LNCAP (cell line): ENCODE measurements at regions not wholly inside any gene's neighbourhood (a gene's known extent, or its start where the extent isn't known, plus 50 kb on each side); places are given as distances from the start of the nearest gene placed in this dataset.

ENCODE experiments used
- CTCF ChIP-seq: fragments of 450-650 bp; IDR thresholded peaks from 2 replicates; pipeline ENCODE4 v1.5.1; 2017; ENCODE audit warnings: mild to moderate bottlenecking

DNA sequence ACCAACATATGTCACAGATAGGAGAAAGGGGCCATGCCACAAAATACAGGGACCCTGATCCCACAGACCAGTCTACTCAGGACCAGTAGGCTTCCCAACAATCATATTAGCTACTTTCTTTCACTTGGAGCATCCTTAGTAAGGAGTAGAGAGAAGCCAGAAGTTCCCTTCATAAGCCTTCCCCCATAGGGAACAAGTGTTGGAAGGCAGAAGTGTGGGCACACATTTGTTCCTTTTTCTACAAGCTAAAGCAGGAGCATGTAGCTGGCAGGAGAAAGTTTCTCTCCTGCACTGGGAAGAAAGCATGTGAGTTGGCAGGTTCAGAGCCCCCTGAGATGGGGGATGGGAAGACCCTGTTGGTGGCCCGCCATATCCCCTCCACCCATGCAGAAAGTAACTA, 165.4 kb downstream of the KCTD12 start:
- TF ChIP-seq CTCF = no peak

GRCh38 chr13:76720416-76720815, 165.8 kb downstream of the KCTD12 start:
- TF ChIP-seq CTCF = no peak

DNA sequence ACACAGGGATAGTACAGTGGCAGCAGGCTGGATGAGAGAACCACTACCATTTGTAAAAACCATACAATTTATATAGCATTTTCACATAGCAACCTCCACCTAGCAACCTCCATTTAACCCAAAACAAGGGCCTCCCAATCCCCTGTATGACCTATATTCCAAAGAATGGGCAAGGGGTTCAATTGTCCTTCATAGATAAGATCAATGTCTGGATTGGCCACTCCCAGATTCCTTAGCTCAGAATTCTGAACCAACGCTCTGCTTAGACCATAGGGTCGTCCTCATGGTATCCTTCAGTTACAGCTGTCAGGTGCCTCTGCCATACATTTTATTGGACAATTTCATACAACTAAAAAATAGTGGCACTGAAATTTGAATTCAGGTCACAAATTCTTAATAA, 166.2 kb downstream of the KCTD12 start:
- TF ChIP-seq CTCF = no peak

DNA sequence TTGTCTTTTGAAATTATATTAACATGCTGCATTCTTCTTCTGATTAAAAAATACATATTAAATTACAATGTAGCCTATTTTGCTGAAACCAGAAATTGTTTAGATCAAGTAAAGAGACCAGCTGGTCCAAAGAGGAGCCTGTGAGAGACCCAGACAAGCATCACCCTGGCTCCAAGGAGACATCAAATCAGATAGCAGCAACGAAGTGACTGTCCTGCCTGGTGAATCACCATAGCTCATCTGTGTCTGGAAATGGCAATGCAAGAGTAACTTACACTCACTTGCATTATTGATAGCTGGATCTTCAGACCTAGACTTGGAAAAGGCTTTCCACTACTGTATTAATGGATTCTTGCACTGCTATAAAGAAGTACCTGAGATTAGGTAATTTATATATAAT, 169.1 kb downstream of the KCTD12 start:
- no peak for TF ChIP-seq CTCF

DNA sequence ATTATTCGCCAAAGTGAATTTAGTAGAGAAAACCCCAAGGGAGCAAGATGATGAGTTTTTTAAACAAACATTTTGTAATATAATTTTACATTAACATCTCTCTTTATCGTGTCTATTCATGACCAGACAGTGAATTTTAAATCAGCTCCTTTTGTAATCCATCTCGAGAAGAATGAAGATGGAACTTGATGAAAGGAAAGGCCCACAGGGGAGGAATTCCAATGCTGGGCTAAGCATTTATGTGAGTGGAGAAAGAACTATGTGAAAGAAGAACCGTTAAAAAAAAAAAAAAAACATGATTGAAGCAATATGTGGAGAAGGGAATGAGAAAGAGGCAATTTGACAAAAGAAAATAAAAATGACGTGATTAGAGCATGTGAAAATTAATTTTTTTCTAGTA, 170.6 kb downstream of the KCTD12 start:
- no peak for TF ChIP-seq CTCF

DNA sequence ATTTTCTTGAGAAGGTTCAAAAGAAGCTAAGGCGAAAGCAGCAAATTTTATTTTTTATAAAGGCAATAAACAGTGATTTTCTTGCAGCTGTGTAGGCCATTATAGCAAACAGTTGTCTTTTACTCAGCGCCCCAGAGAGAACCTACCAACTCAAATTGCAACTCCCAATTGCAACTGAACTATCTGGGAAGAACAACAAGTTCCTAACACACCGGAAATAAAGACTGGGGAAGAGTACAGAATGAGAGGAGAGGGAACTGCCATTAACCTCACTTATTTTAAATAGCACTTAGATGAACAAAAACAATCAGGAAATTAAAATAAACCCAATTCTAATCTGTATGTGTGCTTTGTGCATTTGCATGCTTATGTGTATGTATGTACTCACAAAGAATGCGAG, 171.1 kb downstream of the KCTD12 start:
- no peak for TF ChIP-seq CTCF

- TF ChIP-seq CTCF = no peak
These were observed 172.9 kb downstream of the KCTD12 start for GRCh38 chr13:76713280-76713679.

DNA sequence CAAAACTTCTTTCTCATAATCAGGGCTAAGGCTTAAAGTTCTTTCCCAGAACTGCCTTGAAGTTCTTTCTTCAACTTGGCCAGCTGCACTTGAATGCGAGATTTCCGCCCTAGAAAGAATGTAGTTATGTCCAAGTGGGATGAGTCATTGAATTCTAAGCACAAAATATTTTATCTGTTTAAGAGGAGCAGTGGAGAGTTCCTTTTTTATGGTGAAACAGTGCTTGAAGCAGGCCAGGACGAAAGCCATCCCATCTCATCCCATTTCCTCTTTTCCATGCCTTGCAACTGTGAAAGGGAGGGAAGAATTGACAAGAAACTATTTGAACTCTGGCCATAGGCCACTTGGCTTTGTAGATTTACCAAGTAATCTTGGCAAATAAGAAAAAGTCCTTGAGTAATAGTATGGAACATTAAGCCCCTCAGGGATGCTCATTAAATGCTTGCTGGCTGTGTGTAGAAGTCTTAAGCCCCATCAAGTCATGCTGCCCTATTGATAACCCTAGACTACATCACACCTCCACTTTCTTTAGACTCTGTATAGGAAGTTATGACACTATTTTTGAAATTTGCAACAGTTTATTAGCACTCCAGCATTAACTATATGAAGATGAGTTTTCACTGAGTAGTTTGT, 174.5 kb downstream of the KCTD12 start:
- TF ChIP-seq CTCF = no peak
